H1 (cell line): ENCODE measurements at regions not wholly inside any gene's neighbourhood (a gene's known extent, or its start where the extent isn't known, plus 50 kb on each side); places are given as distances from the start of the nearest gene placed in this dataset.

ENCODE experiments used
- BRCA1 ChIP-seq: IDR thresholded peaks from 2 replicates; pipeline ENCODE4 v1.6.1; 2012; ENCODE audit warnings: low read depth, low read length, improper control_type of control experiment
- CEBPB ChIP-seq: IDR thresholded peaks from 2 replicates; pipeline ENCODE4 v1.6.1; 2012; ENCODE audit warnings: low read depth, low read length
- CTCF ChIP-seq, 3 experiments: IDR thresholded peaks; 1 replicate in 2 of 3; 2 replicates in 1 of 3; pipeline versions ENCODE4 v1.5.1 to v1.6.1; 2011; ENCODE audit warnings: low read length in 3 of 3, mild to moderate bottlenecking in 3 of 3, inconsistent platforms in 2 of 3, low read depth in 1 of 3, moderate library complexity in 1 of 3; ENCODE audit not compliant: insufficient read depth in 1 of 3; ENCODE audit errors: control extremely low read depth in 1 of 3
- ZNF274 ChIP-seq: IDR thresholded peaks from 2 replicates; pipeline ENCODE4 v1.7.0; 2012; ENCODE audit warnings: low read length, borderline replicate concordance; ENCODE audit errors: extremely low read depth

DNA sequence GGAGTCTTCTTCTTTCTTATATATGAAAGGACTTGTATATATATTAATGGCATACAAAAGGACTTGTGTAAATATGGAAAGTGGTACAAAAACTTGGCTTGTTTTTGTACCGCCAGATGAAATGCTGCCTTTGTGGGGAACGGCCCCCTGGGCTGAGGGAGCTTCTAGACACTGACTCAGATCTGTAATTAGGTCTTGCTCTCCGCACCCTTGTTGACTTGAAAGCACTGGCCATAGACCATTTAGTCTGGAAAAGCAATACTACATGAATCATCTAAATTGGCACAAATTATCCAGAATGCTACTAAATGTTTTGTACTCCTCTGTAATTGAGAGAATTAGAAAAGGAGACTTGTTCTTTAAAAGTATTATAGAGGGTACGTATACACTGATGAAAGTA is 399.9 kb upstream of the RGS6 start:
- TF ChIP-seq CTCF (IDR thresholded peaks at IDR 0.05; ENCODE audit: control extremely low read depth in 1 of 3, insufficient read depth in 1 of 3, low read depth in 1 of 3, low read length in 3 of 3) (no peak), ZNF274 (no peak), BRCA1 (no peak), CEBPB (no peak)
